ENCODE measurements at regions not wholly inside any gene's neighbourhood (a gene's known extent, or its start where the extent isn't known, plus 50 kb on each side); places are given as distances from the start of the nearest gene placed in this dataset.

DNA sequence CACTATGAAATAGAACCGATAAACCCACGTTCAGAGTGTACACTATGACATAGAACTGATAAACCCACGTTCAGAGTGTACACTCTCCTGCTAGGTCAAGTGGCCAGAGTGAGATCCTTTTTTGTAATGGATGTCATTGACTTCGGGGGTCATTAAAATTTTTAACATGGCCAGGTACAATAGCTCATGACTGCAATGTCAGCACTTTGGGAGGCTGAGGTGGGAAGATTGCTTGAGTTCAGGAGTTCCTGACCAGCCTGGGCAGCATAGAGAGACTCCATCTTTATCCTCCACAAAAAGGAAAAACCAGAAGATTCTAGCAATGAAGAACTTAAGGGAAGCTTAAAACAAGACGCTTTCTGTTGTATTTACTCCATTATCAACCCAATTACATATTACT lies 439.7 kb upstream of the FRG1 start:
- Histone ChIP-seq H2BK15ac (ENCODE audit: low read depth, low read length) (no peak overlapping the region), H3K14ac (replicated peaks; ENCODE audit: low read depth, low read length) (no peak overlapping the region), H3K27me3 (ENCODE audit: control insufficient read depth, insufficient read depth, low read length) (no peaks in the 10 kb centered on the region), H3K9me1 (ENCODE audit: insufficient read depth, low read length) (no peaks in the 10 kb centered on the region), H3K36me3 (ENCODE audit: control insufficient read depth, insufficient read depth, low read length) (no peaks in the 10 kb centered on the region), H3K9me3 (ENCODE audit: control insufficient read depth, insufficient read depth, low read length) (peaks cover 40% of the 10 kb centered on the region), H3K23ac (ENCODE audit: low read depth, low read length) (no peak overlapping the region), H3K27ac (ENCODE audit: insufficient read depth, low read length) (no peak overlapping the region), H4K91ac (ENCODE audit: insufficient read depth, low read depth, low read length) (no peak overlapping the region), H2BK5ac (ENCODE audit: low read depth, low read length, poor library complexity, severe bottlenecking) (no peak overlapping the region), H2BK20ac (ENCODE audit: low read depth, low read length) (no peak overlapping the region), H3K18ac (ENCODE audit: low read depth, low read length) (no peak overlapping the region), H2BK120ac (ENCODE audit: low read depth, low read length) (no peak overlapping the region), H2AK9ac (replicated peaks; ENCODE audit: low read depth, low read length, poor library complexity) (no peak overlapping the region), H4K8ac (ENCODE audit: low read depth in 2 of 2, low read length in 2 of 2) (no peak overlapping the region), H2AFZ (replicated peaks; ENCODE audit: low read length, poor library complexity) (no peak overlapping the region), H3K4me1 (ENCODE audit: control insufficient read depth, insufficient read depth, low read length) (no peaks in the 10 kb centered on the region), H4K20me1 (ENCODE audit: insufficient read depth, low read length) (no peaks in the 10 kb centered on the region), H4K5ac (ENCODE audit: low read depth, low read length) (no peak overlapping the region), H3K9ac (ENCODE audit: low read depth, low read length) (no peak overlapping the region), H2AK5ac (ENCODE audit: low read depth, low read length) (no peak overlapping the region), H3K79me1 (ENCODE audit: low read depth in 1 of 2, low read length in 2 of 2) (no peaks in the 10 kb centered on the region), H3K4ac (ENCODE audit: low read depth, low read length) (no peak overlapping the region), H3K56ac (ENCODE audit: extremely low read depth, insufficient read depth, low read length) (no peak overlapping the region), H3K4me3 (ENCODE audit: insufficient read depth, low read depth, low read length) (no peak overlapping the region), H3K4me2 (ENCODE audit: low read depth, low read length) (no peak overlapping the region)
- ATAC-seq (ENCODE audit: low read depth) (no peak), DNase-seq (no peak)
- no TSS peak for BruUV-seq (replicated peaks)
- intact Hi-C loops (cut with micrococcal nuclease): no loop called here
- TF ChIP-seq, protein P1, sequence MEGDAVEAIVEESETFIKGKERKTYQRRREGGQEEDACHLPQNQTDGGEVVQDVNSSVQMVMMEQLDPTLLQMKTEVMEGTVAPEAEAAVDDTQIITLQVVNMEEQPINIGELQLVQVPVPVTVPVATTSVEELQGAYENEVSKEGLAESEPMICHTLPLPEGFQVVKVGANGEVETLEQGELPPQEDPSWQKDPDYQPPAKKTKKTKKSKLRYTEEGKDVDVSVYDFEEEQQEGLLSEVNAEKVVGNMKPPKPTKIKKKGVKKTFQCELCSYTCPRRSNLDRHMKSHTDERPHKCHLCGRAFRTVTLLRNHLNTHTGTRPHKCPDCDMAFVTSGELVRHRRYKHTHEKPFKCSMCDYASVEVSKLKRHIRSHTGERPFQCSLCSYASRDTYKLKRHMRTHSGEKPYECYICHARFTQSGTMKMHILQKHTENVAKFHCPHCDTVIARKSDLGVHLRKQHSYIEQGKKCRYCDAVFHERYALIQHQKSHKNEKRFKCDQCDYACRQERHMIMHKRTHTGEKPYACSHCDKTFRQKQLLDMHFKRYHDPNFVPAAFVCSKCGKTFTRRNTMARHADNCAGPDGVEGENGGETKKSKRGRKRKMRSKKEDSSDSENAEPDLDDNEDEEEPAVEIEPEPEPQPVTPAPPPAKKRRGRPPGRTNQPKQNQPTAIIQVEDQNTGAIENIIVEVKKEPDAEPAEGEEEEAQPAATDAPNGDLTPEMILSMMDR (conservative IDR thresholded peaks at IDR 0.05; ENCODE audit: low read depth, low read length): no peak
- no peak for TF ChIP-seq MAZ (IDR thresholded peaks at IDR 0.05; ENCODE audit: borderline replicate concordance, low read depth, low read length)
- peak; percentile 65 for TF ChIP-seq MAFK (IDR thresholded peaks at IDR 0.05; ENCODE audit: low read depth, low read length)
- TF ChIP-seq CEBPB (IDR thresholded peaks at IDR 0.05; ENCODE audit: low read depth, low read length): no peak
- no peak for TF ChIP-seq SMC3 (IDR thresholded peaks at IDR 0.05; ENCODE audit: low read depth, low read length)
- TF ChIP-seq POLR2A (IDR thresholded peaks at IDR 0.05; ENCODE audit: low read depth, low read length): no peak
- no peak for TF ChIP-seq RAD21 (IDR thresholded peaks at IDR 0.05; ENCODE audit: low read length)
- in situ Hi-C loops (cut with MboI; ENCODE audit: low sequenced_read_pairs): no loop called here
- POLR2A ChIA-PET (ENCODE audit: unreplicated experiment): no interaction called here
- dilution Hi-C loops (cut with HindIII; ENCODE audit: low sequenced_read_pairs, unreplicated experiment): no loop called here
- WGBS, 2 experiments (ENCODE audit: extremely low coverage in 2 of 2, insufficient read length in 1 of 2): 0% methylated on average over 1 of the region's 5 CpGs; no CpG with 5 or more reads in 1 of the 2 experiments
- CTCF ChIA-PET: no interaction called here

Data from IMR-90 (cell line).